VCaP (cell line): ENCODE measurements at regions not wholly inside any gene's neighbourhood (a gene's known extent, or its start where the extent isn't known, plus 50 kb on each side); places are given as distances from the start of the nearest gene placed in this dataset.
A peak's percentile ranks its signal among the peaks of the same experiment; 100 is the strongest.

Source experiments
- H3K27ac ChIP-seq: fragments of 450-650 bp; 2 replicates; pipeline ENCODE4 v1.5.1; 2017
- TF ChIP-seq, protein P1 (sequence below): fragments of 450-650 bp; conservative IDR thresholded peaks from 2 replicates; pipeline ENCODE4 v1.5.1; 2017; ENCODE audit warnings: mild to moderate bottlenecking, moderate library complexity

DNA sequence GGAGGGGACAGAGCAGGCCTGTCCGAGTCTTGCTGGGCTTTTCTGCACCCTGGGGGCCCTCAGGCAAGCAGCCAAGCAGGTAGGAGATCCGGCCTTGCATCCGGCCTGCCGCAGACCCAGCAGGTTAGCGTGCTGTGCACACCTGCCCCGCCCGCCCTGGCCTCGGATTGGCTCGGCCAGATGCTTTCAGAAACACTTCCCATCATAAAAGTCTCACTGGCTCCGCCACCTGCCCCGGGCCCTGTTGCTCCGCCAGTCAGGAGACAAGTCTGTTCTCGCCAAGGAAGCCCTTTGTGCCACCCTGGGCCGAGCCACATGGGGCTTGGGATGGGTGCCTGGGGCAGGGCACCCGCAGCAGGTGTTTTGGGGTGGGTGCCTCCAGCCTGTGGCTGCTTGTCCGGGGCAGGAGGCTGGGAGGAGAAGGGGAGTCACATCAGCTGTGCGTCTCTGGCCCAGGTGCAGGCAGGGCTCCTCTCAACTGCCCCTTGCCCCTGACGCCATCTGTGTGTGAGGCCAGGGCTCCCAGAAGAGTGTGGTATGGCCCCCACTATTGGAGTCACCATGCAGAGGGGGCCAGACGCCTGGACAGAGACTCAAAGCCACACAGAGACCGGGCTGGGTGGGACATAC, 228.2 kb upstream of the GSE1 start:
- TF ChIP-seq, protein P1, sequence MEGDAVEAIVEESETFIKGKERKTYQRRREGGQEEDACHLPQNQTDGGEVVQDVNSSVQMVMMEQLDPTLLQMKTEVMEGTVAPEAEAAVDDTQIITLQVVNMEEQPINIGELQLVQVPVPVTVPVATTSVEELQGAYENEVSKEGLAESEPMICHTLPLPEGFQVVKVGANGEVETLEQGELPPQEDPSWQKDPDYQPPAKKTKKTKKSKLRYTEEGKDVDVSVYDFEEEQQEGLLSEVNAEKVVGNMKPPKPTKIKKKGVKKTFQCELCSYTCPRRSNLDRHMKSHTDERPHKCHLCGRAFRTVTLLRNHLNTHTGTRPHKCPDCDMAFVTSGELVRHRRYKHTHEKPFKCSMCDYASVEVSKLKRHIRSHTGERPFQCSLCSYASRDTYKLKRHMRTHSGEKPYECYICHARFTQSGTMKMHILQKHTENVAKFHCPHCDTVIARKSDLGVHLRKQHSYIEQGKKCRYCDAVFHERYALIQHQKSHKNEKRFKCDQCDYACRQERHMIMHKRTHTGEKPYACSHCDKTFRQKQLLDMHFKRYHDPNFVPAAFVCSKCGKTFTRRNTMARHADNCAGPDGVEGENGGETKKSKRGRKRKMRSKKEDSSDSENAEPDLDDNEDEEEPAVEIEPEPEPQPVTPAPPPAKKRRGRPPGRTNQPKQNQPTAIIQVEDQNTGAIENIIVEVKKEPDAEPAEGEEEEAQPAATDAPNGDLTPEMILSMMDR: no peak
- peak overlapping the region; percentile 32; the same call in 1 of the 2 replicates for H3K27ac ChIP-seq

- TF ChIP-seq, protein P1: no peak
- 0 out of 2 replicates have a peak overlapping the region, but pooled peaks have one; percentile 32 for H3K27ac ChIP-seq
Observed at GRCh38 chr16:85385463-85386331, 227.4 kb upstream of the GSE1 start.

GRCh38 chr16:85386467-85387170, 226.5 kb upstream of the GSE1 start:
- TF ChIP-seq, protein P1: no peak
- H3K27ac ChIP-seq: no peak overlapping the region

DNA sequence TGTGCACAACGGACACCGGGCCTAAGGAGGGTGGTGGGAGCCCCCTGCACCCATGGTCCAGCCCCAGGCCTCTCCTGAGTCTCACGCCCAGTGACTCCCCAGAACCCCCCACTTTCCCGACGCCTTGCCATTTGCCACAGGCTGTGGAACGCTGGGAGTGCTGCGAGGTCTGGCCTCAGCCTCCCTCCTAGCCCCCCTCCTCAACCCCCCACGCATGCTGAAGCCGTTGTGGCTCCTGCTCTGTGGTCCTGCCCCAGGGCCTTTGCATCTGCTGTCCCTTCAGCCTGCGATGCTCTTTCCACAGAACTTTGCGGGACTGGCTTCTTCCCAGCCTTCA, 226.0 kb upstream of the GSE1 start:
- TF ChIP-seq, protein P1: no peak
- no peak overlapping the region for H3K27ac ChIP-seq

DNA sequence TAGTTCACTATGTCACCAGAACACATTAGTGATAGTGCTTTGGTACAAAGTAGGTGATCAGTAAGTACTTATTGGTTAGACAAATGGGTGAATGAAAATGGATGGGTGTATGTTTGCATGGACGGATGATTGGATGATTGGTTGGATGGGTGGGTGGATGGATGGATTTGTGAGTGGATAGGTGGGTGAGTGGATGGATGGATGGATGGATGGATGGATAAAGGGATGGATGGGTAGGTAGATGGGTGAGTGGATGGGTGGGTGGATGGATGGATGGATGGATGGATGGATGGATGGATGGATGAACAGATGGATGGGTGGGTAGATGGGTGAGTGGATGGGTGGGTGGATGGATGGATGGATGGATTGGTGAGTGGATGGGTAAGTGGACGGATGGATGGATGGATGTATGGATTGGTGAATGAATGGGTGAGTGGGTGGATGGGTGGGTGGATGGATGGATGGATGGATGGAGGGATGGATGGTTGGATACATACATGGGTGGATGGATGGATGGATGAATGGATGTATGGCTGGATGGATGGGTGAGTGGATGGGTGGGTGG, 225.3 kb upstream of the GSE1 start:
- TF ChIP-seq, protein P1: no peak
- no peak overlapping the region for H3K27ac ChIP-seq

GRCh38 chr16:85389679-85390470, 223.2 kb upstream of the GSE1 start:
- TF ChIP-seq, protein P1: no peak
- no peak overlapping the region for H3K27ac ChIP-seq
